ES-I3 (cell line): ENCODE measurements at regions not wholly inside any gene's neighbourhood (a gene's known extent, or its start where the extent isn't known, plus 50 kb on each side); places are given as distances from the start of the nearest gene placed in this dataset.

Experiments used
- H3K36me3 ChIP-seq: 2 replicates; pipeline ENCODE4 v1.6.1; 2013; ENCODE audit warnings: mild to moderate bottlenecking, low read length, control low read depth, moderate library complexity; ENCODE audit not compliant: insufficient read depth
- H3K4me1 ChIP-seq: 2 replicates; pipeline ENCODE4 v1.6.1; 2013; ENCODE audit warnings: mild to moderate bottlenecking, control low read depth, low read length; ENCODE audit not compliant: insufficient read depth
- H3K9ac ChIP-seq: 2 replicates; pipeline ENCODE4 v1.6.1; 2013; ENCODE audit warnings: low read depth, mild to moderate bottlenecking, low read length, moderate library complexity
- H3K9me3 ChIP-seq: 2 replicates; pipeline ENCODE4 v1.6.1; 2013; ENCODE audit warnings: mild to moderate bottlenecking, low read length, moderate library complexity; ENCODE audit not compliant: control insufficient read depth, insufficient read depth

- Histone ChIP-seq H3K4me1 (no peaks in the 10 kb centered on the region; the same call in 1 of the 2 replicates), H3K36me3 (no peaks in the 10 kb centered on the region), H3K9me3 (no peaks in the 10 kb centered on the region), H3K9ac (no peak overlapping the region)
Measured at GRCh38 chr3:176776622-176777175, 420.6 kb downstream of the TBL1XR1 start.

- Histone ChIP-seq H3K4me1 (no peaks in the 10 kb centered on the region), H3K9ac (no peak overlapping the region), H3K9me3 (no peaks in the 10 kb centered on the region; the same call in 1 of the 2 replicates), H3K36me3 (no peaks in the 10 kb centered on the region)
Measured at GRCh38 chr3:176769547-176770190, 427.6 kb downstream of the TBL1XR1 start.

GRCh38 chr3:176767385-176767784 lies 429.9 kb downstream of the TBL1XR1 start:
- Histone ChIP-seq H3K4me1 (no peaks in the 10 kb centered on the region), H3K9me3 (no peaks in the 10 kb centered on the region; the same call in 1 of the 2 replicates), H3K9ac (no peak overlapping the region), H3K36me3 (no peaks in the 10 kb centered on the region)

GRCh38 chr3:176766862-176767261 lies 430.4 kb downstream of the TBL1XR1 start:
- Histone ChIP-seq H3K9ac (no peak overlapping the region), H3K36me3 (no peaks in the 10 kb centered on the region), H3K9me3 (no peaks in the 10 kb centered on the region; the same call in 1 of the 2 replicates), H3K4me1 (no peaks in the 10 kb centered on the region)

- no peaks in the 10 kb centered on the region for H3K4me1 ChIP-seq
- H3K36me3 ChIP-seq = no peaks in the 10 kb centered on the region
- H3K9me3 ChIP-seq = no peaks in the 10 kb centered on the region; the same call in 1 of the 2 replicates
- H3K9ac ChIP-seq = no peak overlapping the region
Measured at GRCh38 chr3:176765382-176765900, 431.8 kb downstream of the TBL1XR1 start.

- H3K4me1 ChIP-seq = no peaks in the 10 kb centered on the region
- no peaks in the 10 kb centered on the region for H3K9me3 ChIP-seq
- no peaks in the 10 kb centered on the region for H3K36me3 ChIP-seq
- no peak overlapping the region for H3K9ac ChIP-seq
Measured at GRCh38 chr3:176759815-176760506, 437.3 kb downstream of the TBL1XR1 start.

- no peaks in the 10 kb centered on the region for H3K36me3 ChIP-seq
- H3K9me3 ChIP-seq = no peaks in the 10 kb centered on the region
- no peaks in the 10 kb centered on the region for H3K4me1 ChIP-seq
- no peak overlapping the region for H3K9ac ChIP-seq
Measured at GRCh38 chr3:176757429-176757828, 439.9 kb downstream of the TBL1XR1 start.

- no peaks in the 10 kb centered on the region for H3K9me3 ChIP-seq
- H3K4me1 ChIP-seq = no peaks in the 10 kb centered on the region
- no peak overlapping the region for H3K9ac ChIP-seq
- H3K36me3 ChIP-seq = no peaks in the 10 kb centered on the region
Measured at GRCh38 chr3:176755977-176756376, 441.3 kb downstream of the TBL1XR1 start.

GRCh38 chr3:176755552-176755951 lies 441.7 kb downstream of the TBL1XR1 start:
- H3K36me3 ChIP-seq = no peaks in the 10 kb centered on the region
- no peak overlapping the region for H3K9ac ChIP-seq

GRCh38 chr3:176741664-176742047 lies 455.6 kb downstream of the TBL1XR1 start:
- Histone ChIP-seq H3K9me3 (no peaks in the 10 kb centered on the region), H3K9ac (no peak overlapping the region), H3K4me1 (no peaks in the 10 kb centered on the region), H3K36me3 (no peaks in the 10 kb centered on the region)

More at GRCh38 chr3:176755552-176755951, 441.7 kb downstream of the TBL1XR1 start:
- Histone ChIP-seq H3K4me1 (no peaks in the 10 kb centered on the region), H3K9me3 (no peaks in the 10 kb centered on the region)

- H3K4me1 ChIP-seq = no peaks in the 10 kb centered on the region
- no peaks in the 10 kb centered on the region for H3K9me3 ChIP-seq
- H3K36me3 ChIP-seq = no peaks in the 10 kb centered on the region
- H3K9ac ChIP-seq = no peak overlapping the region
Measured at GRCh38 chr3:176740906-176741663, 456.2 kb downstream of the TBL1XR1 start.

- H3K36me3 ChIP-seq = no peaks in the 10 kb centered on the region
- no peak overlapping the region for H3K9ac ChIP-seq
- H3K9me3 ChIP-seq = no peaks in the 10 kb centered on the region
- 0 out of 2 replicates have a peak, but pooled peaks cover under 1% of the 10 kb centered on the region for H3K4me1 ChIP-seq
Measured at GRCh38 chr3:176739159-176739558, 458.1 kb downstream of the TBL1XR1 start.

GRCh38 chr3:176737480-176738110 lies 459.7 kb downstream of the TBL1XR1 start:
- 0 out of 2 replicates have a peak, but pooled peaks cover 5% of the 10 kb centered on the region for H3K4me1 ChIP-seq
- H3K9me3 ChIP-seq = no peaks in the 10 kb centered on the region
- no peak overlapping the region for H3K9ac ChIP-seq
- H3K36me3 ChIP-seq = no peaks in the 10 kb centered on the region

GRCh38 chr3:176734146-176734545 lies 463.1 kb downstream of the TBL1XR1 start:
- H3K9me3 ChIP-seq = no peaks in the 10 kb centered on the region
- no peak overlapping the region for H3K9ac ChIP-seq
- H3K4me1 ChIP-seq = 0 out of 2 replicates have a peak, but pooled peaks cover 5% of the 10 kb centered on the region
- H3K36me3 ChIP-seq = no peaks in the 10 kb centered on the region
